Mammary epithelial cell (primary cell): ENCODE measurements at regions not wholly inside any gene's neighbourhood (a gene's known extent, or its start where the extent isn't known, plus 50 kb on each side); places are given as distances from the start of the nearest gene placed in this dataset.
"Not testable (repeated sequence)": the region's sequence is repeated elsewhere in the genome, so short reads cannot be mapped to it uniquely, and the experiment has no call there.

Source experiments
- EZH2 ChIP-seq: IDR thresholded peaks from 2 replicates; pipeline ENCODE4 v1.6.1; 2012; ENCODE audit warnings: low read length, inconsistent platforms, borderline replicate concordance
- TF ChIP-seq, protein P1 (sequence below), 2 donors: IDR thresholded peaks in 1 of 2; conservative IDR thresholded peaks in 1 of 2; 2 replicates each; pipeline ENCODE4 v1.5.1; 2011 to 2012; ENCODE audit warnings: inconsistent platforms in 2 of 2, low read length in 2 of 2, mild to moderate bottlenecking in 2 of 2, control low read depth in 1 of 2, low read depth in 1 of 2; ENCODE audit not compliant: insufficient read depth in 1 of 2; ENCODE audit errors: extremely low read depth in 1 of 2

DNA sequence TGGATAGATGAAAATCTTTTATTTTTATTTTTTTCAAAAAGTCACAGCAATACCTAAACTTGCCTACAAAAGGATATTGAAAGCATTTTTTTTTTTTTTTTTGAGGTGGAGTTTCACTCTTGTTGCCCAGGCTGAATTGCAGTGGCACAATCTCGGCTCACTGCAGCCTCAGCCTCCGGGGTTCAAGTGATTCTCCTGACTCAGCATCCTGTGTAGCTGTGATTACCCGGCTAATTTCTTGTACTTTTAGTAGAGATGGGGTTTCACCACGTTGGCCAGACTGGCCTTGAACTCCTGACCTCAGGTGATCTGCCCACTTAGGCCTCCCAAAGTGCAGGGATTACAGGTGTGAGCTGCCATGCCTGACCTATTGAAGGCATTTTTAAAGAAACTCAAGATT, 69.1 kb upstream of the DGKB start:
- TF ChIP-seq, protein P1, sequence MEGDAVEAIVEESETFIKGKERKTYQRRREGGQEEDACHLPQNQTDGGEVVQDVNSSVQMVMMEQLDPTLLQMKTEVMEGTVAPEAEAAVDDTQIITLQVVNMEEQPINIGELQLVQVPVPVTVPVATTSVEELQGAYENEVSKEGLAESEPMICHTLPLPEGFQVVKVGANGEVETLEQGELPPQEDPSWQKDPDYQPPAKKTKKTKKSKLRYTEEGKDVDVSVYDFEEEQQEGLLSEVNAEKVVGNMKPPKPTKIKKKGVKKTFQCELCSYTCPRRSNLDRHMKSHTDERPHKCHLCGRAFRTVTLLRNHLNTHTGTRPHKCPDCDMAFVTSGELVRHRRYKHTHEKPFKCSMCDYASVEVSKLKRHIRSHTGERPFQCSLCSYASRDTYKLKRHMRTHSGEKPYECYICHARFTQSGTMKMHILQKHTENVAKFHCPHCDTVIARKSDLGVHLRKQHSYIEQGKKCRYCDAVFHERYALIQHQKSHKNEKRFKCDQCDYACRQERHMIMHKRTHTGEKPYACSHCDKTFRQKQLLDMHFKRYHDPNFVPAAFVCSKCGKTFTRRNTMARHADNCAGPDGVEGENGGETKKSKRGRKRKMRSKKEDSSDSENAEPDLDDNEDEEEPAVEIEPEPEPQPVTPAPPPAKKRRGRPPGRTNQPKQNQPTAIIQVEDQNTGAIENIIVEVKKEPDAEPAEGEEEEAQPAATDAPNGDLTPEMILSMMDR (conservative IDR thresholded peaks at IDR 0.05 in 1 of 2, IDR thresholded peaks at IDR 0.05 in 1 of 2; ENCODE audit: extremely low read depth in 1 of 2, insufficient read depth in 1 of 2, low read depth in 1 of 2, low read length in 2 of 2): not testable (repeated sequence)
- TF ChIP-seq EZH2: not testable (repeated sequence)
